Esophagus mucosa (tissue), 1 donor: ENCODE measurements at regions not wholly inside any gene's neighbourhood (a gene's known extent, or its start where the extent isn't known, plus 50 kb on each side); places are given as distances from the start of the nearest gene placed in this dataset.

Source experiments
- ATAC-seq: fragments of 200-7000 bp; cut with Tn5 transposase; one replicate; pipeline ENCODE4 v1.9.1; 2020
- donor health status: DM: yes; HTN: yes; CAD: no.

DNA sequence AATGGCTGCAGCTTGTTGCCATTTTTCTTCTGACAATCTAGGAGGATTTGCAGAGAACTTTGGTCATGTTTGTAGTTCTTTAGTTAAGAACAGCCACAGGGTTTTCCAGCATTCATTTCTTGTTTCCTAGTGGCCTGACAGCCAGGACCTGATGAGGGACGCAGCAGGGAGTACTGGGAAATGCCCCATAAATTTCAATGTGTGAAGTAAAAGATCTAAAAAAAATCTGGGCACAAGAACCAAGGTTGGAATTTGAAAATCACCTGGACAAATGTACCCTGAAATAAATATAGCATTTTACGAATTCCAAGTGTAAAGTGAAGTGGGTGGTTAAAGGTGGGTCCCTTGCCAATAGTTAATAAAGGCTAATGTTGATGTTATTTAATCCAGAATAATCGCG, 195.0 kb downstream of the ZIC1 start:
- no peak for ATAC-seq

DNA sequence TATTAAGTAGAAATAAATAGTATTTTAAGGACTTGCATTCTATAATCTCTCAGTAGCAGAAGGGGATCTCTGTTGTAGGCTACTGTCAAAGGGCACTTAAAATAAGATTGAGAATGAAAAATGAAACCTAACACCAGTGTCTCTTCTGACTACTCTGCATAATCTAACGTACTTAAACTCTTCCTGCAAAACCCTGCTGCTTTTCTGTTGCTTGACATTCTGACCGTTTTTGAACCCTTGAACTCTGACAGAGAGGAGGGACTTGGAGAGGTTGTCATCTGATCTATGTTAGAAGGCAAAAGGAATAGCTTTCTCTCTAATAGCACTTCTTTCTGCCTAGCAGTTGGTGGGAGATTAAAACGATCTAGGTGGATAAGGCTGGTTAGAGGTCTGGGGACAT, 204.6 kb downstream of the ZIC1 start:
- ATAC-seq: no peak

DNA sequence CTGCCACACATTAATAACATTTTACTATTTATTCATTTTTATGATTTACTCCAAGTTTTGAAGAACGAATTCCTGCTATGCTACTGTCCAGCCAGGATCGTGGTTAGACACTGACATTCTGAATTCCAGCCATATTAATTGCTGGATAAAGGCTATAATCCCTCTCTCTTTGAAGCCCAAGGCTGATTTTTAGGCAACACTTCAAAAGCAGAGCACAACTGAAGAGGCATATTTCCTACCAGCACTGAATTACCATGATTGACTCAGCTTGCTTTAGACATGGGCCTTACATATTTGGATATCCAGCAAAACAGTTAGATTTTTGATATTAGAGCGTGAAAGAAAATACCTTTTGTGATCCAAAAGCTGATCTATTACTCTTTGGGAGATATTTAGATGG, 205.0 kb downstream of the ZIC1 start:
- ATAC-seq: no peak

DNA sequence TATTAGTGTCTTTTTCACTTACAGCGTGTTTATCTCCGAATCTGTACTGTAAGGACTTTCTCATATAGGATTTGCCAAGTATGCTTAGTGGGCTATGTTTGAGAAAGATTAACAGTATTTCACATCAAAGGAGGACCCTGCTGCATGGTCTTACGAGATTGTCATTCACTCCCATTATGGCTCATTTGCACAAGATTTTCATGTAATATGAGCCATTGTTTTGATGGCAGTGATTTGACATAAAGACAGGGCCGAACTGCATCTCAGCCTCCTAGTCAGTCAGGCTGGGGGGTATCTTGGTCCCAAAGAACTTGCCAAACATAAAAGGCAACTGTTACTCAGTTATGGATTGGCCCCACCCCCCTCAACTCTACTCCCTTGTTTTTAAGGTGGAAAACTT, 205.9 kb downstream of the ZIC1 start:
- ATAC-seq: no peak

GRCh38 chr3:147616998-147617619, 207.9 kb downstream of the ZIC1 start:
- ATAC-seq: no peak

DNA sequence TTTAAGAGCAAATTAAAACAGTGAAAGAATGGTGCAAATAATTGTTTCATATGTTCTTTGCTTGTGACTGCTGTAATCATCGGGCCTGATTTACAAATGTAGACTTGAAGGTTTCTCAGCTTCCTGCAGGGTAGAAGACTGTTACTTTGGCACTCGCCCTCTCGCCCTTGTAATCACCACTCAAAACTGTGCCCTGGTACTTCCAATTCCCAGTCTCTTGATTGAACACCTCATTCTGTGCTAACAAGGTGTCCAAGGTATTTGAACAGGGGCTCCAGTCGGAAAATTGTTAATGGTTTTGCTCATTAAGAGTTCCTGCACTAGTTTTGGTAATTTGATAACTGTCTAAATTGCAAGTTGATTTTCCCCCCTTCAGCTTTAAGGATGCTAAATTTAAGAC, 209.5 kb downstream of the ZIC1 start:
- ATAC-seq: no peak

DNA sequence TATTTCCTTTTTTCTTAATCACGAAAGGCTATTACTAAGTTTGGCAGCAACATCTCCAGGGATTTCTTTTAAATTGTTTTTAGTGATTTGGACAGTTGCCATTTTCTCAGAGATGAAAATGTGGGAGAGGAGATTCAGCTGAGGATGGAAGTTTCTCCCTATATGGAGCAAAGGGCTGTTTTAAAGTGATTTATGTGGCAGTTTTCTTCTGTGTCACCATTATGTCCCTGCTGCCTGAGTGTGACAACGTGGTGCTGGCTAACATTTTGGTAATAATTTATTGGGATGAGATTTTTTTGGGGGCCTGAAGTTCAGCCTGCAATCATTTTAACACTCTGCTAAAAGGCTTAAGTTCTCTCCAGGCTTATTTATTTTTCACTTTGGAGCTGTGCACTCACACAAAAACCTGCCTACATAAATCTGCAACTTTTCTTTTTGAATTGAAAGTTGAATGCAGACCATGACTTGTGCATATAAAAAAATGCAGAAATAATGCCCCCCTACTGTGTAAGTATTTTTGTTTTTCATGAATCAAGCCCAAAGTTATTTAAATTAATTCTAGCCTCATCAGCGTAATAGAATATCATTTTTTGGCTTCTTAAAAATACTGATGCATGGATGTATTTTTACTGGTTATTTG, 210.9 kb downstream of the ZIC1 start:
- no peak for ATAC-seq

- no peak for ATAC-seq
Measured at GRCh38 chr3:147620906-147621305, 211.7 kb downstream of the ZIC1 start.

GRCh38 chr3:147630921-147631415, 221.8 kb downstream of the ZIC1 start:
- no peak for ATAC-seq

DNA sequence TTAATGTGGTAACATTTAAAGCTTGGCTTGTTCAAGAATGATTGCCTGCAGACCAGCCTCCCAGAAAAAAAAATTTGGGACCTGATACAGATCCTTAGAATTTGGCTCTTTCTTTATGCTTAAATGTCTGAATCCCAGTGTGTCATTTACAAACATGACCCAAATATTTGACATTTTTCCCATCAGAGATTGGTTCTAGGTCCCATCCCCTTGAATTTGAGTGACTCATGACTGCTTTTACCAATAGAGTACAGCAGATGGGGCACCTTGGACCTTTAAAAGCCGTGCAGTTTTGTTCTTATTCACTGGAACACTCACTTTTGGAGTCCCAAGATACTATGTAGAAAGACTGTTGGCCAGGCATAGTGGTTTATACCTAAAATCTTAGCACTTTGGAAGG, 231.6 kb downstream of the ZIC1 start:
- no peak for ATAC-seq

GRCh38 chr3:147645761-147646160, 236.6 kb downstream of the ZIC1 start:
- no peak for ATAC-seq

DNA sequence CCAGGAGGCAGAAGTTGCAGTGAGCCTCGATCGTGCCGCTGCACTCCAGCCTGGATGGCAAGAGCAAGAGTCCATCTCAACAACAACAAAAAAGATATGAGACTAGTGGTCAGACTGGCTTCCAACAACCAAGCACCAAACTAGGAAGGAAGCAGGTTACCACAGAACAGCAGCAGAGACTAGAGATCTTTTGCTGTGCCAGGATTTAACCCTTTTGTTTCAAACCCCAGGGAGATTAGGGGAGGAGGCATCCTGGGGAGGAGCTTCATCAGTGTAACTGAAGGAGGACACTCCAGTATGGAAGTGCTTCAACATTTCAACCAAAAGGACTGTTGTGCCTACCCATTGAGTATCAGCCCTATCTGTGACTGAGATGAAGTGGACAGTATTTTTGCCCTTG, 240.3 kb downstream of the ZIC1 start:
- ATAC-seq: no peak

DNA sequence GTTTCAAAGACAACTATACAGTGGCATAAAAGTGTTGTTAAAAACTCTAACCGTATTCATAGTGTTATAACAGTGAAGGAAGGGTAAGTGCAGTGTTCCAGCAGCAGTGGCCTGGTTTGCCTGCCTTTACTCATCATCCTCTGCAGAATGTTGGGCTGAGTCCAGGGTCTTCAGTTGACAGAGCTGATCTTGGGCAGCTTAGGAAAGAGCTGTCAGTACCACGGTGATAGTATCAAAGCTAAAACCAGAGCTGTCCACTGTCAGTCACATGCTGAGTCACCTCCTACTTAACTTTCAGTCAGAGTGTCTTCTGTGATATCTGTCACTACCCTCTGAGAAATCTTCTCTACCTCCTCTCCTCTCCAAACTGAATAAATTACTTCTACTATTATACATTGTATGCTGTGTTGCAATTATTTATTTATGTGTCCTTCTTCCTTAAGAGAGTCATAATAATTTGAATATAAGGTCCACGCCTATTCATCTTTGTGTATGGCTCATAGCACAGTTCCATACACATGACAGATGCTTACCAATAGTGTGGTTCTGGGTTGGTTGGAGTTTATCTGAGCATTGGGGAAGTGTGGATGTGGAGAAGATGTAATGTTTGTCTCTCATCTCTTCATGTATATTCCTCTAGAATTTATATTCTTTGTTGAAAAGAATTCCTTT, 242.1 kb downstream of the ZIC1 start:
- ATAC-seq: no peak

DNA sequence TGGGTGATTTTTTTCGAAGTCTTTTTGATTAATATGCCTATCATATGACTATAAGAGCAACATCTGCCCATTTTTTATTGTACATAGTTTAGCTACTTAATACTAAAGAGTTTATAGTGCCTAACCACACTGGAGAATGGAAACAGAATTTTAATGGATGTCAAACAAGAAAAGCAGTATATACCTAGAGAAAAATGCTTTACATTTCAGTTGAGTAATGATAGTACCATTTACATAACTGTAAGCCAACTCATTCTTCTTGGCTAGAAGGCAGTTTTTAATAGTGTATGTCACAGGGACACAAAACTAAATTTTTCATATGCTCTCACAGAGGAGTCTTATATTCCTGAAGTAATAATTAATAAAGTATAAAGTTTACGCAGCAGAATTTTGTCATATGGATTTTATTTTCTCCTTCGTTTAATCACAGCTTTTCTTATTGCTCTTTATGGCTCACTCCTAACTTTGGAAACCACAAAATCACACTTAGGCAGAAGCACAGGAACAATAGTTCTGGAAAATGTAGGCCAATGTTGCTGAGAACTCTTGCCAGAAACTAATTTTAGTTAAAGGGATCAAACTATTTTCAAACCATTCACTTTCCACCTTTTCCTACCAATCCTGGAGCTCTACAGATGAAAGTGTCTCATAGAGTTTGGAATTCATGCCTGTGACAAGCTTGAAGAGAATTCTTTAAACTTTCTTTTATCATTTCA, 243.6 kb downstream of the ZIC1 start:
- no peak for ATAC-seq

DNA sequence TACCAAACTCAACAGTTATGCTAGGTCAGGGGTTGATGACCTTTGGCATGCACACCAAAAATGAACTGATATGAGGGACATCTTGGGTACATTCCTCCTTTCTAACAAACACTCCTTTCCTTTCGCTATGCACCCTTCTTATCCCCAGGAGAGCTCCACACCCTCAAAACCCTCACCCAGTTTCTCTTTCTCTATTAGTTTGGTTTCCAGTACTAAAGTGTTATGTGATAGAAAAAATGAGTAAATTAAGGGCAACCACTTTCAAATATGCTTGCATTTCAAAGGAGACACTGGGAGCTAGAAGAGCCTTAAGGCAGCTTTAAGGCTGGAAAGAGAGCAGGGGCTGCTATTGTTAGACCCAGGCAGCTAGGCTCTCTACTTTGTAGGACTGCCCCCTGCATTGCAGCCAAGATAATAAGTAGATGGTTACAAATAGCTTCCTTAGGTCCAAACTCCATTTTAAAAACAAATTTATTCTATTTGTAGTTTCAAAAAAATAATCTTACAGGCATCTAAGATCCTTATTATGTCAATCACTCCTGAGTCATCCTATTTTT, 244.3 kb downstream of the ZIC1 start:
- ATAC-seq: no peak

DNA sequence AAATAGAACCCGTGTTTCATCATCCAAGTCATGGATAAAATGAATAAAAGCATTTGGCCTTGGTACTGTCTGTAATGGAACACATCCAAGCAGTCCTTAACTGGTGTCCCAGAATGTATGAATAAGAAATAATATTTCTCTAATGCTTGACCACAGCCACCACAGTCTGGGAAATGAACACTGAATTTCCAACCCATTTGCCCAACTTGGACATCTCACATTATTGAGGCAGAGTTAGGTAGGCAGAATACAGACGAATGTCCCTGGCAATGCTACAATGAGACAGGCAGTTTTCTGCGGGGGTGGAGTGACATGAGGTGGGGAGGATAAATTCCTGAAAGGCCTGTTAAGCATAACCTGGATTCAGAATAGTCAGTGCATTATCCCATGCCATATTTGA, 245.7 kb downstream of the ZIC1 start:
- ATAC-seq: no peak

DNA sequence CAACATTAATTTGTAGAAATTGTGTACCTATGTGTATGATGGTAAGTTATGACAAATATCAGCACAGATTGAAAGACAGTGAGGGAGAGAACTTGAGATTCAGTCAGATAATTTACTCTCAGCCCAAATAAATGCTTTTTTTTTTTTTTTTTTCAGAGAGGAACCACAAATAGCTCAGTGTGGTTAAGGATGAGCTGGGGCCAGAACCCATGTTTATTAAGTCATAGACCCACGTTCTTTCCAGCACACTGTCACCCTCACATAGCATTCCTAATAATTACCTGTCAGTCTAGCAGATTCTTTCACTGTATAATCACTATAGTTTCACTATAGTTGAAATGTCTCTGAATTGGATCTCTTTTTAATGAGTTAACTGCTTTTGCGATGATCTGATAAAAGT, 246.1 kb downstream of the ZIC1 start:
- no peak for ATAC-seq

GRCh38 chr3:147656023-147656422, 246.9 kb downstream of the ZIC1 start:
- no peak for ATAC-seq

- ATAC-seq: no peak
Measured at GRCh38 chr3:147661916-147662315, 252.8 kb downstream of the ZIC1 start.

DNA sequence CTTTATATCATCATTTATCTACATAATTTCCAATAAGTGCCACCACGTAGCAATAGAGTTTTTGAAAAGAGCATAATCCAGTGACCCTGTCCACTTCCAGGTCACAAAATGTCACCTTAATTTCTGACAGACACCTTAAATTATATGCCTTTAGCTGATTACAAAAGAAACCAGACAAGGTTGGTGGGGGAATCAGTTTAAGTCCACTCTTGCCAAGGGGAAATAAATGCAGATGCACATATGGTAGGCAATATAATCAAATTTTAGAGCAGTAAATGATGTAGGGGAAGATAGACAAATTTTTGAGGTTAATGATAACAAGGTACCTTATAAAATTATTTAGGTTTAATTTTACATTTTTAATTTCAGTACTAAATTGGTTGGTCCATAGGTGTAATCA, 253.5 kb downstream of the ZIC1 start:
- ATAC-seq: no peak

DNA sequence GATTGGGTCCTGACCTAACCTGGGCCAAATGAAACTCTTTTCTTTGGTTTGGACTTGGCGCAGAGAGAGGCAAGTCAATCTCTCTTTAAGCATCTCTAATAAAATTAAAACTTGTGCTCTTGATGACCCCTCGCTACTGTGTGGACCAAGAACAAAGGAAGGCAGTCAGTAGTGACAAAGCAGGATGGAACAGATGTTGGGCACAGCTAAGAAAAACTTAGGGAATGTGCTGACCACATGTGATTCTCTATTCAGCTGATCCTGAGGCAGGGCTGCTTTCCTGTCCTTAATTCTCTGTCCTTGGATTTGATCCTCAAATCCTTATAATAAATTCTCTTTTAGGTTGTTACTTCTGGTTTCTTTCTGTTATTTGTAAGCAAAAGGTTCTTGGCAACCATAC, 259.9 kb downstream of the ZIC1 start:
- no peak for ATAC-seq

GRCh38 chr3:147672035-147672434, 262.9 kb downstream of the ZIC1 start:
- ATAC-seq: no peak

- ATAC-seq: no peak
Measured at GRCh38 chr3:147672436-147672835, 263.3 kb downstream of the ZIC1 start.
